NCI-H524 (cell line): ENCODE measurements at regions not wholly inside any gene's neighbourhood (a gene's known extent, or its start where the extent isn't known, plus 50 kb on each side); places are given as distances from the start of the nearest gene placed in this dataset.

ENCODE experiments used
- DNase-seq, 2 experiments: peaks; one replicate each; lab custom pipeline; 2025; lab: John Stamatoyannopoulos, UW

DNA sequence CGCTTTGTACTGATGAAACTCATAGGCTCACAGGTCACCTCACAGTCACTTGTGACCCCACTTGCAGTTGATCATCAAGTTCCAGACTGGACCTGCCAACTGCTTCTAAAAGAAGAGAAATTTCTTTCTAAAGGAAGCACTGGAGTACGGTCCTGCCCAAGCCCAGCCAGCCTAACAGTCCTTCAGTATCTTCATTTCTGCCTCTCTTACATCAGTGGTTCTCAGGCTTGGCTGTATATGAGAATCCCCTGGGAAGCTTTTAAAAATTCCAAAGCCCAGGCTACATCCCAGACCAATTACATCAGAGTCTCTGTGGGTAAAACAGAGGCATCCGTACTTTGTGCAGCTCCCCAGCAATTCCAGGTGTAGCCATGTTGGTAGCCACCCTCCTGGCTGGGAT is 282.1 kb downstream of the NFIB start:
- no peak for DNase-seq

DNA sequence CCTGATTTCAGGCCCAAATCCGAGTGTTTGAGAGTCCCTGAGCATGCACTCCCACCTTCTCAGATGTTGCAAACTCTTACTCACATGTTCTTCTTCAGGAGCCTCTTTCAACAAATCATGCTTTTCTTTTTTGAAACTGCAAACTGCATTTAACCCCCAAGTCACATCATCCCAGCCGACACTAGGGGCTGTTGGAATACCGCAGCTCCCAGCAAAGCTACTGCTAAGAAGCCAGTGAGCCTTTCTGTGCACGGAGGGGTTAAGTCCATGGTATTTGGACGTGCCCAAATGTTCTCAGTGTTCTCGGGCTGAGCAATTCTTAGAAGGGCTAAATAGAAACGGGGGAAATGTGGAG is 282.9 kb downstream of the NFIB start:
- no peak for DNase-seq

DNA sequence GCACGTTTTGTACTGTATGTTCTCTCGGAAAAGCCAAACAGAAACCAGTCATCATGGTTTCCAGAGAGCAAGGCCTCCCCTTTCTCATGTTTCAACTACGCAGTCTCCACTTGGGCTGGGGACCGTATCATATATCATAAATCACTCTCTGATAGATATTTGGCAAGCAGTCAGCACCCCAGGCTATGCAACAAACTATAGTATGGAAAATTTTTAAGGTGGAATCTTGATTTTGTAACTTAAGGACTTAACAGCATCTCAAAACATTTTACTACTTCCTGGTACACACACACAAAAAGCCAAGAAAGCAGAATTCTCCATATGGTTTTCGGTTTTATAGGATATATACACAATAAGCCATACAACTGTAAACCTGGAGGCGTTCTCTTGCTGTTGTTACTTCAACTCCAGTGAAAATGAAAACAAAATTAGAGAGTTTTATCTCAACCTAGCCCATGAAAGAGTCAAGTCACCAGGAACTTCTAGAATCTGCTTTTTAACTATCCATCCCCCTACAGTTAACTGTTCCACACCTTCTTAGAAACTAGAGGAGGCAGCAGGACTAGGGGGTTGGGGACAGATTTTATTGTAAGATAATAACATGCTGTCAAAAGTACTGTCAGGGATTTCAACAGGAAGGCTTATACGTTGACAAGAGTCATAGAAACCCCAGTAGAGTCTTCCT is 283.4 kb downstream of the NFIB start:
- DNase-seq = no peak

GRCh38 chr9:14029806-14030374 is 284.1 kb downstream of the NFIB start:
- no peak for DNase-seq

DNA sequence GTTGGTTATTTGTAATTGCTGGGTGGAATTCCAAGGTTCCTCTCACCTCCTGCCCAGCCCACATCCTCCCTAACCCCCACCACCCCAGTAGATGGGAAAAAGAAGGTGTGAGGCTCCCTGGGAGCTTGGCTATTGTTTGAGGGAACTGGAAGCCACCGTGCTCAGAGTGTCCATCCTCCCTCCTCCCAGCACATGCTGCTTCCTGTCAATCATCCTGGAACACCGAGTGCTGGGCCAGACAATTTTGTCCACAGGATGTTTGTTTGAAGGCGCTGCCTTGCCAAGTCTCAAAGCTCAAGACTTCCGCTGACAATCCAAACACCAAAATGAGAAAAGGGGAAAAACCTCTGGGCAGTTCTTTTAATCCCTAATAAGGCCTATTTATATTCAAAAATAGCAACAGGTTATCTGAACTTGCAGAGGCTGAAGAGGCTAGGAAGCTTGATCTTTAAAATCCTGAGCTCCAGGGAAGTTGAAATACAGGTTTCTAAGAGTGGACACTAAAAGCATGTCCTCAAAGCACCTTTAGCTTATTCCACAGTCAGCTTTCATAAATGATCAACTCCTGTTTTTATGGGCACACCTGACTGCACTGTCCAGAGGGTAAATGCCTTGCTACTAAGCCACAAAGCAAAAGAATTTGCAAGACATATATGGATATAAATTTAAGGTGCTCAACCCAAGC is 286.7 kb downstream of the NFIB start:
- no peak for DNase-seq

DNA sequence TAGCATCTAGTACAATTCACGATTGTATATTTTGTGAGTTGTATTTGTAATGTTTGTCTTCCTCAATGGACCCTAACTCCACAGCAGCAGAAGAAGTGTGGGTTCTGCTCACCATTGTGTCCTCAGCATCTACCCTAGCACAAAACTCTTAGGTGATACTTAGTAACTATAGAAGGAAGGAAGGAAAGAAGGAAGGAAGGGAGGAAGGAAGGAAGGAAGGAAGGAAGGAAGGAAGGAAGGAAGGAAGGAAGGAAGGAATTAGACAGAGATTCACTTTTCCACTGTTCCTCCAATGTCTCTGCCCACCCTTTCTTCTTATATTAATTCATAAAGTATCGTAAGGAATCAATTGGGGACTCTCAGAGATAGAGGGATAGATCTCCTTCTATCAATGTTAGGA is 288.2 kb downstream of the NFIB start:
- DNase-seq = no peak

DNA sequence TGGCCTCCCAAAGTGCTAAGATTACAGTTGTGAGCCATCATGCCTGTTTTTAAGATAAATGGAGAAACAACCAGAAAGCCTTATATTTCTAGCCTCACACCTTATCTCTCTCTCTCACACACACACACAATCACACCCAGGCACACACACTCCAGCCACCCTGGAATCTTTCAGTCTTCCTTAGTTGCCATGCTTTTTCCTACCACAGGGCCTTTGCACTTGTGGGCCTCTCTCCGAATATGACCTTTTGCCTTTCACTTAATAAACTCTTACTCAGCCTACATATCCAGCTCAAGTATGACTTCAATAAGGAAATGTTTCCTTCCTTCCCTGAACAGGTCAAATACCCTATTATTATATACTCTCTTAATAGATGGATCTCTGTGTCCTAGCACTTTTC is 290.7 kb downstream of the NFIB start:
- no peak for DNase-seq

- DNase-seq = no peak
Observed at GRCh38 chr9:14021871-14022525, 291.9 kb downstream of the NFIB start.

DNA sequence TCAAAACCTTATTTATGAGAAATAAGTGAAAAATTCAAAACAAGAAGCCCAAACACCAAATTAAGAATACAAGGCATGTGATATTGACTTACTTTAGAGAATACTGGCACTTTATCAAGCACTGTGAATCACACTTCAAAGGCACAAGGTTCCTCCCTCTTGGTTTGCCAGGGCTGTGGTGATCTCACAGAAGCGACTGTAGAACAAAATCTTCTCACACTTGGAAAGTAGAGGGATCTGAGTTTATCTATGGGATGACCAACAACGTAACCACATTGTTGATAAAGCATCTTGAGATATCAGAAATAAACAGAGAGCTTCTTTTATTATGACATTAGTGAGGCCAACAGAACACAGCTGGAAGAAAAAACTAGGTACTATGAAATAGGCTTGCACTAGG is 295.9 kb downstream of the NFIB start:
- DNase-seq = no peak

- DNase-seq = no peak
Observed at GRCh38 chr9:14014744-14015143, 299.2 kb downstream of the NFIB start.

GRCh38 chr9:14014218-14014617 is 299.7 kb downstream of the NFIB start:
- no peak for DNase-seq

DNA sequence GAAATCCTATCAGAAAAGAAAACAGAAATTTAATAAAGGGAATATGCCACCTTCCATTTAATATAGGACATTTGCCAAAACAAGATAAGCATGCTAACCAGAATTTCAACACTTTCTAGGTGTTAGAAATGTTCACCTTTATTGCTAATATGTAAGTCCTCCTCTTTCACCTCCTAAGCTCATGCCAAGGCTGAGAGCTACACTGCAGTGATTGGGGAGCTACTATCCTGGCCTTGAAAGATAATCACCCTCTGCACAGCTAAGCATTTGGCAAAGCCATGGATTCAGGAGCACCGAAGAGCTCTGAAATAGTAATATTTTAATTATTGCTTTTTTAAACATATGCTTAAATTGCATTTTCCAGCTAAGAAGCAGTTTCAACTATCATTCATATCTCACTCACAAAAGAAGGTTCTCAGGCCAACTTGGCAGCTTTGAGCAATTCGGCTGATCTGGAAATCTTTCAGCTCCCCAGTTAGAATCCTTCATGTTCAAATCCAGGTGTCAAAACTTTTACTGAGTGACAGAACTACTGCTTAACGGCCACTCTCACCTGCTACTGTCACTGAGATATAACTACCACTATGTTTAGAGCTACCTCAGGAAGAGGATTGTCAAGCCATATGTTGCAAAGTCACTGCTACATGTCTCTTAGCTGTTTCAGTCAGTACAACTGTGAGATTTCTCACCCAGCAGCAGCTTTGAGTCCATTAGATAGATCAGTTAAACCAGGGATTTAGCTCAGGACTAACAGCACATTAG is 302.0 kb downstream of the NFIB start:
- DNase-seq = no peak

GRCh38 chr9:14007190-14007769 is 306.7 kb downstream of the NFIB start:
- DNase-seq = no peak

DNA sequence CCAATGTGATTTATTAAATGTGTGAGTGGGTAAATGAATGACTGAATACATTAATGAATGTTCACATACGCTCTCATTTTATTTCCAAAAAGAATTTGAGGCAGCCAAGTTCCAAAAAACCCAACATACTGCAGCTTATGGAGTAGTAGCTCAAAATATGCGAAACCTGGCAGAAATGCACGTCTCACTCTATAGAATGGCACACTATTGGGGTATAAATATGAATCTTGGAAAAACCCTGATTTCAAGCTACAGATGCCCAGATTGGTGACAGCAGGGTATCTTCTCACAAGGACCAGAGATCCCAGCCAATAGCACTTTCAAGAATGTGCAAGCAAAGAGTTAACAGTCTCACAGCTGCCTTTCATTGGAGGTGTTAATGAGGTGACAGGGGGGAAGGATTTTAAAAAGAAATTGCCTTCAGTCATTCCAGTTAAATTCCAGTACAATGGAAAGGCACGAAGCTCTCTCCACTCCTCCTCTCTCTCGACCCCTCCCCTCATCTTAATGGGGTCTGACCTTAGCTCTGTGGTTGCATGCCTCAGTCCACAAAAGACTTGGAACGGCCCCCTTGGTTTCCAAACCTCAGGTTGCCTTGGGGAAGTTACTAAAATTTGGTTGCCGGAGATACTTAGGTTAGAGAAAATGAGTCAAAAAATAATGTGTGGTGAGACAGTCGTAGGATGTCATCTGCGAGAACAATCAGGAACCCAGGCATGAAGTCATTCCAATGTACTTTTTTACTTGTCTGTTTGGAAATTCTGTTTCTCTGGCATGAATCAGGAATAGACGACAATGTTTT is 307.4 kb downstream of the NFIB start:
- no peak for DNase-seq

DNA sequence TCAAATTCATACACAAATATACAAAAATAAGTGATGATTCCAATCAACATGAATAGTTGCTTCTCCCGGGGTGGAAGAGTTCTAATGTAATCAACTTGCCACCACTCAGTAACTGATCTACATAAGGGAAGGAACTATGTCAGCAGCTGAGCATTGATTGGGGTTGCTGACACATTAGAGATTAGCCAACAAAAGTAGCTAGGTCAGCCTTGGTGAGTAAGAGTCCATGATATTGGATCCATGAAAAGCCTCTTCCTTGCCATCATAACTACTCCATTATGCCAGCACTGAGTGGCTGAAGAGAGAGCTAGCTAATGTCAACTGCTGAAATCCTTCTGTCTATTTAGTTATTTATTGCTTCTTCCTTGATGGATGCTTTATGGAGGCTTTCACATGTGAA is 309.8 kb downstream of the NFIB start:
- no peak for DNase-seq

DNA sequence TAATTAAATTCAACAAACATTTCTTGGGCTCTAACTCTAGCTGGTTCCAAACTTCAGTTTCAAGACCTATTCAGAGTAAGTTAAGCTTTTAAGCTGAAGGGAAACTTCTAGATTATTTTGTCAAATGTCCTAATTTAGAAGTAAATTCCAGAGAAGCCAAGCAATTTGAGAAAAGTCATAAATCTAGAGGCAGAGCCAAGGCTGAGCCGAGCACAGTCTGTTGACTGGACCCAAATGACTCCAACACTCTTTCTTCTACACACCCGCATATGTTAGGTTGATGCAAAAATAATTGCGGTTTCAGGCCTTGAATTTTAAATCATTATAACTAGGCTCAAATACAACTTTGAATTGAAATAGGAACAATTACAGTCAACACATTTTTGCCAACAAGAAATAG is 319.7 kb downstream of the NFIB start:
- DNase-seq = no peak

GRCh38 chr9:13993632-13994185 is 320.2 kb downstream of the NFIB start:
- DNase-seq = no peak

GRCh38 chr9:13992138-13993088 is 321.5 kb downstream of the NFIB start:
- peak in 1 of 2 experiments; percentile 68 for DNase-seq

GRCh38 chr9:13991395-13991794 is 322.5 kb downstream of the NFIB start:
- peak in 1 of 2 experiments; percentile 25 for DNase-seq

DNA sequence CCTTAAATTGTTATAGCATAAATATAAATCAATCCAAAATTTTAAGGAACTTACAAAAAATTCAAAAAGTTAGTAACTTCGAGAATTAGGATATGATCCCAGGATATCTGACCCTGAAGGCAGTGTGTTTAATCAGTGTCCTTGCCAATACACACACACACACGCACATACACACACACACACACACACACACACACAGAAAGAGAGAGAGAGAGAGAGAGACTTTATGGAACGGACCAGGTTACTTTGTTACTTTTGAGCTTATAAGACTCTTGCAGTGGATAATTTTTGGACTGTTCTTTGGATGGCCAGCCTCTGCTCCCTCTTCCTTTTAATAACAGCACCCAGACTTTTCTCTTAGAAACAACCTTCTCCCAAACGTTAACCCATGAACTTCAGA is 322.9 kb downstream of the NFIB start:
- DNase-seq = no peak
